ENCODE measurements at regions not wholly inside any gene's neighbourhood (a gene's known extent, or its start where the extent isn't known, plus 50 kb on each side); places are given as distances from the start of the nearest gene placed in this dataset.

DNA sequence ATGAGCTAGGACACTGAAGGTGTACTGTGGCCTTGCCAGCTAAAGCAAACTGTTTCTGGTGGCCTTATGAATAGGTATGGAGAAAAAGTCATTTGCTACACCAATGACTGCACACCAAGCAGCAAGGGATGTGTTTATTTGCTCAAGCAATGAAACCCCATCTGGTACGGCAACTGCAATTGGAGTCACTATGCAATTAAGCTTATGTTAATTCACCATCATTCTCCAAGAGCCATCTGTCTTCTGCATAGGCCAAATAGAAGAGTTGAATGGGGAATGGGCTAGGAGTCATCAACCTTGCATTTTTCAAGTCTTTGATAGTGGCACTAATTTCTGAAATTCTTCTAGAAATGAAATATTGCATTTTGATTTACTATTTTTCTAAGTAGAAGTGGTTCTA is 372.0 kb downstream of the KCNJ3 start:
- no peaks in the 10 kb centered on the region for H3F3A ChIP-seq (replicated peaks; ENCODE audit: low read depth)
- TF ChIP-seq POLR2AphosphoS5 (IDR thresholded peaks at IDR 0.05; ENCODE audit: low read depth) = no peak
- TF ChIP-seq CREB1 (CRISPR knock-in tag; IDR thresholded peaks at IDR 0.05; ENCODE audit: low read depth) = no peak
- no peak for TF ChIP-seq CTCF (conservative IDR thresholded peaks at IDR 0.05; ENCODE audit: low read depth in 2 of 2)
- TF ChIP-seq ZNF114 (CRISPR knock-in tag; IDR thresholded peaks at IDR 0.05) = no peak
- TF ChIP-seq, protein P1, sequence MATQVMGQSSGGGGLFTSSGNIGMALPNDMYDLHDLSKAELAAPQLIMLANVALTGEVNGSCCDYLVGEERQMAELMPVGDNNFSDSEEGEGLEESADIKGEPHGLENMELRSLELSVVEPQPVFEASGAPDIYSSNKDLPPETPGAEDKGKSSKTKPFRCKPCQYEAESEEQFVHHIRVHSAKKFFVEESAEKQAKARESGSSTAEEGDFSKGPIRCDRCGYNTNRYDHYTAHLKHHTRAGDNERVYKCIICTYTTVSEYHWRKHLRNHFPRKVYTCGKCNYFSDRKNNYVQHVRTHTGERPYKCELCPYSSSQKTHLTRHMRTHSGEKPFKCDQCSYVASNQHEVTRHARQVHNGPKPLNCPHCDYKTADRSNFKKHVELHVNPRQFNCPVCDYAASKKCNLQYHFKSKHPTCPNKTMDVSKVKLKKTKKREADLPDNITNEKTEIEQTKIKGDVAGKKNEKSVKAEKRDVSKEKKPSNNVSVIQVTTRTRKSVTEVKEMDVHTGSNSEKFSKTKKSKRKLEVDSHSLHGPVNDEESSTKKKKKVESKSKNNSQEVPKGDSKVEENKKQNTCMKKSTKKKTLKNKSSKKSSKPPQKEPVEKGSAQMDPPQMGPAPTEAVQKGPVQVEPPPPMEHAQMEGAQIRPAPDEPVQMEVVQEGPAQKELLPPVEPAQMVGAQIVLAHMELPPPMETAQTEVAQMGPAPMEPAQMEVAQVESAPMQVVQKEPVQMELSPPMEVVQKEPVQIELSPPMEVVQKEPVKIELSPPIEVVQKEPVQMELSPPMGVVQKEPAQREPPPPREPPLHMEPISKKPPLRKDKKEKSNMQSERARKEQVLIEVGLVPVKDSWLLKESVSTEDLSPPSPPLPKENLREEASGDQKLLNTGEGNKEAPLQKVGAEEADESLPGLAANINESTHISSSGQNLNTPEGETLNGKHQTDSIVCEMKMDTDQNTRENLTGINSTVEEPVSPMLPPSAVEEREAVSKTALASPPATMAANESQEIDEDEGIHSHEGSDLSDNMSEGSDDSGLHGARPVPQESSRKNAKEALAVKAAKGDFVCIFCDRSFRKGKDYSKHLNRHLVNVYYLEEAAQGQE (IDR thresholded peaks at IDR 0.05; ENCODE audit: unreplicated experiment) = no peak
- TF ChIP-seq ZNF462 (CRISPR knock-in tag; IDR thresholded peaks at IDR 0.05) = no peak
- TF ChIP-seq EZH2phosphoT487 (IDR thresholded peaks at IDR 0.05; ENCODE audit: unreplicated experiment) = no peak
- no peak for TF ChIP-seq ETS1 (IDR thresholded peaks at IDR 0.05)
- TF ChIP-seq EZH2 (IDR thresholded peaks at IDR 0.05; ENCODE audit: low read depth, unreplicated experiment) = no peak
- no peak for TF ChIP-seq STAT1 (IDR thresholded peaks at IDR 0.05; ENCODE audit: unreplicated experiment)
- TF ChIP-seq NANOG (IDR thresholded peaks at IDR 0.05; ENCODE audit: borderline replicate concordance) = no peak
- no peak for TF ChIP-seq ZNF331 (CRISPR knock-in tag; IDR thresholded peaks at IDR 0.05; ENCODE audit: low read depth)
- TF ChIP-seq JUNB (IDR thresholded peaks at IDR 0.05; ENCODE audit: unreplicated experiment) = no peak
- DNase-seq (ENCODE audit: low spot score) (no peak), ATAC-seq (no peak)
- H2AFZ ChIP-seq = no peak overlapping the region
- Mint-ChIP-seq H3K4me3 (no peak overlapping the region), H3K4me1 (no peaks in the 10 kb centered on the region), H3K27ac (no peak overlapping the region), H3K9me3 (no peaks in the 10 kb centered on the region), H3K36me3 (ENCODE audit: low read depth) (no peaks in the 10 kb centered on the region), H3K27me3 (ENCODE audit: insufficient read depth, low read depth, poor library complexity) (no peaks in the 10 kb centered on the region)
- H3K9me2 ChIP-seq (ENCODE audit: insufficient read depth) = peaks cover 9% of the 10 kb centered on the region; the same call in 1 of the 2 replicates
- H3K4me1 ChIP-seq (ENCODE audit: insufficient read depth) = no peaks in the 10 kb centered on the region
- H3K27ac ChIP-seq (ENCODE audit: low read depth) = no peak overlapping the region
- H3K4me3 ChIP-seq = no peak overlapping the region
- no peaks in the 10 kb centered on the region for H3K79me2 ChIP-seq (replicated peaks; ENCODE audit: insufficient read depth)
- no peak overlapping the region for H3K4me2 ChIP-seq
- H3K27me3 ChIP-seq (ENCODE audit: insufficient read depth) = no peaks in the 10 kb centered on the region
- H3K36me3 ChIP-seq (ENCODE audit: insufficient read depth) = no peaks in the 10 kb centered on the region
- H4K20me1 ChIP-seq (replicated peaks; ENCODE audit: insufficient read depth) = no peaks in the 10 kb centered on the region

Measured in GM23338 (cell line).